B cell (primary cell): ENCODE measurements at regions not wholly inside any gene's neighbourhood (a gene's known extent, or its start where the extent isn't known, plus 50 kb on each side); places are given as distances from the start of the nearest gene placed in this dataset.

Experiments
- ATAC-seq: fragments of 200-7000 bp; cut with Tn5 transposase; one replicate; pipeline ENCODE4 v1.10.0; 2021; ENCODE audit warnings: low read depth, mild to moderate bottlenecking, moderate number of reproducible peaks, moderate library complexity
- CTCF ChIA-PET: fragments of 350-600 bp; sonication (Branson Sonifier 250); formaldehyde crosslinking; loops from one replicate; lab custom pipeline; 2021; ENCODE audit warnings: antibody characterized with exemption, inconsistent platforms; lab: Charles Lee
- POLR2A ChIA-PET: fragments of 350-600 bp; sonication (Branson Sonifier 250); formaldehyde crosslinking; loops from one replicate; lab custom pipeline; 2021; ENCODE audit warnings: antibody characterized with exemption; lab: Charles Lee
- DNase-seq: peaks from one replicate; pipeline ENCODE4 v3.0.0; 2013
- H2AFZ ChIP-seq: 2 replicates; pipeline ENCODE4 v1.6.1; 2012; ENCODE audit warnings: mild to moderate bottlenecking, low read depth, low read length; ENCODE audit not compliant: insufficient read depth, poor library complexity, severe bottlenecking
- H3K27ac ChIP-seq, 2 donors: 1 replicate in 1 of 2; 2 replicates in 1 of 2; pipeline ENCODE4 v1.5.1; 2012 to 2013; ENCODE audit warnings: low read length in 2 of 2, mild to moderate bottlenecking in 2 of 2, moderate library complexity in 1 of 2
- H3K27me3 ChIP-seq, 4 experiments: fragments of 200-600 bp in 1 of 4; sonication (generic) in 1 of 4; replicated peaks in 1 of 4; 1 replicate in 2 of 4; 2 replicates in 2 of 4; pipeline versions ENCODE4 v1.6.1 to v1.7.0; 2013 to 2016; ENCODE audit warnings: low read length in 3 of 4, mild to moderate bottlenecking in 2 of 4, mixed read lengths in 1 of 4, moderate library complexity in 1 of 4; ENCODE audit not compliant: insufficient read depth in 4 of 4, control insufficient read depth in 3 of 4; ENCODE audit errors: control extremely low read depth in 1 of 4
- H3K36me3 ChIP-seq, 2 experiments: replicated peaks in 1 of 2; 1 replicate in 1 of 2; 2 replicates in 1 of 2; pipeline versions ENCODE4 v1.6.1 to v1.7.1; 2013; ENCODE audit warnings: low read length in 1 of 2; ENCODE audit not compliant: insufficient read depth in 2 of 2, control insufficient read depth in 1 of 2; ENCODE audit errors: control extremely low read depth in 1 of 2, extremely low read depth in 1 of 2
- H3K4me1 ChIP-seq, 2 donors: fragments of 200-600 bp in 1 of 2; sonication (generic) in 1 of 2; 1 replicate in 1 of 2; 2 replicates in 1 of 2; pipeline versions ENCODE4 v1.5.1 to v1.6.1; 2013 to 2017; ENCODE audit warnings: low read length in 2 of 2; ENCODE audit not compliant: control insufficient read depth in 2 of 2, insufficient read depth in 2 of 2
- H3K4me2 ChIP-seq: replicated peaks from 2 replicates; pipeline ENCODE3; 2012; ENCODE audit warnings: mild to moderate bottlenecking, low read depth, low read length; ENCODE audit not compliant: poor library complexity, severe bottlenecking
- H3K4me3 ChIP-seq, 5 experiments: fragments of 200-600 bp in 1 of 5; sonication (generic) in 1 of 5; 1 replicate in 3 of 5; 2 replicates in 2 of 5; pipeline versions ENCODE4 v1.5.1 to v1.7.0; 2011 to 2016; ENCODE audit warnings: low read length in 4 of 5, mild to moderate bottlenecking in 4 of 5, low read depth in 2 of 5, control low read depth in 1 of 5, moderate library complexity in 1 of 5; ENCODE audit not compliant: insufficient read depth in 1 of 5; ENCODE audit errors: control extremely low read depth in 1 of 5, extremely low read depth in 1 of 5
- H3K79me2 ChIP-seq: fragments of 200-600 bp; sonication (generic); one replicate; pipeline ENCODE4 v1.6.0; 2016; ENCODE audit warnings: low read length; ENCODE audit not compliant: control insufficient read depth, insufficient read depth
- H3K9ac ChIP-seq: fragments of 200-600 bp; sonication (generic); 2 replicates; pipeline ENCODE4 v1.6.1; 2017; ENCODE audit warnings: mild to moderate bottlenecking, low read length, moderate library complexity
- H3K9me3 ChIP-seq, 3 donors: one replicate each; pipeline versions ENCODE4 v1.6.1 to v1.7.1; 2013; ENCODE audit warnings: low read length in 2 of 3; ENCODE audit not compliant: control insufficient read depth in 2 of 3, insufficient read depth in 1 of 3; ENCODE audit errors: control extremely low read depth in 1 of 3
- H4K20me1 ChIP-seq: 2 replicates; pipeline ENCODE4 v1.6.0; 2012; ENCODE audit warnings: mild to moderate bottlenecking, low read length; ENCODE audit not compliant: insufficient read depth, control insufficient read depth, poor library complexity, severe bottlenecking
- H3K27ac Mint-ChIP-seq: one replicate; pipeline ENCODE4 v1.8.0; 2021; ENCODE audit warnings: mixed read lengths
- H3K27me3 Mint-ChIP-seq: one replicate; pipeline ENCODE4 v1.8.0; 2021; ENCODE audit warnings: mixed read lengths
- H3K4me1 Mint-ChIP-seq: one replicate; pipeline ENCODE4 v1.8.0; 2021; ENCODE audit warnings: mixed read lengths
- H3K4me3 Mint-ChIP-seq: one replicate; pipeline ENCODE4 v1.8.0; 2021; ENCODE audit warnings: mixed read lengths
- H3K9me3 Mint-ChIP-seq: one replicate; pipeline ENCODE4 v1.8.0; 2022; ENCODE audit warnings: mixed read lengths; ENCODE audit not compliant: insufficient read depth
- CTCF ChIP-seq: fragments of 200-600 bp; IDR thresholded peaks from one replicate; pipeline ENCODE4 v1.8.0; 2022; ENCODE audit warnings: antibody characterized with exemption, mild to moderate bottlenecking
- EZH2 ChIP-seq: IDR thresholded peaks from 2 replicates; pipeline ENCODE4 v1.6.1; 2012; ENCODE audit warnings: borderline replicate concordance, low read depth, mild to moderate bottlenecking, moderate library complexity, low read length; ENCODE audit not compliant: insufficient read depth, poor library complexity, severe bottlenecking
- WGBS: methylation state at CpG from one replicate; pipeline ENCODE4 v1.1.5; 2013; ENCODE audit warnings: missing lambda C conversion rate; ENCODE audit not compliant: insufficient coverage; 5-methylcytosine and 5-hydroxymethylcytosine counted together
- intact Hi-C: fragments of 100-400 bp; cut with micrococcal nuclease; formaldehyde crosslinking; loops from one replicate; pipeline ENCODE4 v1.10.0; 2022

- Mint-ChIP-seq H3K4me1 (no peaks in the 10 kb centered on the region), H3K27ac (no peak overlapping the region), H3K27me3 (no peaks in the 10 kb centered on the region), H3K4me3 (no peak overlapping the region), H3K9me3 (no peaks in the 10 kb centered on the region)
- 50% methylated on average over 2 of the region's 4 CpGs for WGBS
- no peak for ATAC-seq
- no peak for DNase-seq
- H3K4me1 ChIP-seq = no peaks in the 10 kb centered on the region
- no peaks in the 10 kb centered on the region for H3K36me3 ChIP-seq
- intact Hi-C loops = no loop called here
- no peak overlapping the region for H3K4me3 ChIP-seq
- POLR2A ChIA-PET = no interaction called here
- CTCF ChIA-PET = no interaction called here
- no peaks in the 10 kb centered on the region for H4K20me1 ChIP-seq
- no peaks in the 10 kb centered on the region for H3K9me3 ChIP-seq
- H3K27ac ChIP-seq = no peak overlapping the region
- H3K9ac ChIP-seq = no peak overlapping the region
- H2AFZ ChIP-seq = no peak overlapping the region
- H3K4me2 ChIP-seq = no peak overlapping the region
- no peaks in the 10 kb centered on the region for H3K27me3 ChIP-seq
- TF ChIP-seq EZH2 (no peak), CTCF (no peak)
- H3K79me2 ChIP-seq = no peaks in the 10 kb centered on the region
These were observed 576.7 kb upstream of the POT1 start for GRCh38 chr7:125506331-125506730.

GRCh38 chr7:125504848-125505247 is 575.2 kb upstream of the POT1 start:
- no peaks in the 10 kb centered on the region for H3K9me3 Mint-ChIP-seq
- Histone ChIP-seq H4K20me1 (no peaks in the 10 kb centered on the region), H3K4me3 (no peak overlapping the region), H3K79me2 (no peaks in the 10 kb centered on the region), H2AFZ (no peak overlapping the region), H3K36me3 (no peaks in the 10 kb centered on the region), H3K9me3 (no peaks in the 10 kb centered on the region), H3K27me3 (no peaks in the 10 kb centered on the region), H3K9ac (no peak overlapping the region), H3K27ac (no peak overlapping the region), H3K4me2 (no peak overlapping the region), H3K4me1 (no peaks in the 10 kb centered on the region)
- H3K27me3 Mint-ChIP-seq = no peaks in the 10 kb centered on the region
- DNase-seq (no peak), ATAC-seq (no peak)
- no CpG with 5 or more reads among the region's 2 CpGs for WGBS
- H3K27ac Mint-ChIP-seq = no peak overlapping the region
- intact Hi-C loops = no loop called here
- TF ChIP-seq CTCF = no peak
- no peak for TF ChIP-seq EZH2
- H3K4me3 Mint-ChIP-seq = no peak overlapping the region
- CTCF ChIA-PET = no interaction called here
- POLR2A ChIA-PET = no interaction called here
- H3K4me1 Mint-ChIP-seq = no peaks in the 10 kb centered on the region
